GM21360 (cell line): ENCODE measurements at regions not wholly inside any gene's neighbourhood (a gene's known extent, or its start where the extent isn't known, plus 50 kb on each side); places are given as distances from the start of the nearest gene placed in this dataset.
"Not testable (repeated sequence)": the region's sequence is repeated elsewhere in the genome, so short reads cannot be mapped to it uniquely, and the experiment has no call there.

Source experiments
- ATAC-seq: cut with Tn5 transposase; IDR thresholded peaks from one replicate; pipeline ENCODE4 v1.9.1; 2021; ENCODE audit warnings: mild to moderate bottlenecking, moderate library complexity; ENCODE audit not compliant: unreplicated experiment

DNA sequence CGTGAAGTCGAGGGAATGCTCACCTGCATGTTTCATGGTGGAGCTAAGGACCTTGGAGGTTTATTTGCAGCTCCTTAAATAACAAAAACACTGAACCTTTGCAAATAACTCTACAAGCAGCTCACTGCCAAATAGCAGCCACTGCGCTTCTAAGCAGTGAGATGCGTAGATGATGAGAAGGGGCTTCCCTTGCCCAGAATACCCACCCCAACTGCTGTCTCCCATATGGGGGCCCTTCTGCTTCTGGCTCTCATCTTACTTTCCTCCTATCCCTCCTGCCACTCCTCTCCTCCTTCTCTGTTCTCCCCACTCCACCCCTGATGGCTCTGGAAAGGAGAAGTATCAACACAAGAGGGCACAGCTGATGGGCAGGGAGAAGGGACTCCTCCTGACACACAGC is 193.3 kb upstream of the SSTR4 start:
- ATAC-seq: no peak

- no peak for ATAC-seq
These were observed 192.3 kb upstream of the SSTR4 start for GRCh38 chr20:22842793-22843192.

DNA sequence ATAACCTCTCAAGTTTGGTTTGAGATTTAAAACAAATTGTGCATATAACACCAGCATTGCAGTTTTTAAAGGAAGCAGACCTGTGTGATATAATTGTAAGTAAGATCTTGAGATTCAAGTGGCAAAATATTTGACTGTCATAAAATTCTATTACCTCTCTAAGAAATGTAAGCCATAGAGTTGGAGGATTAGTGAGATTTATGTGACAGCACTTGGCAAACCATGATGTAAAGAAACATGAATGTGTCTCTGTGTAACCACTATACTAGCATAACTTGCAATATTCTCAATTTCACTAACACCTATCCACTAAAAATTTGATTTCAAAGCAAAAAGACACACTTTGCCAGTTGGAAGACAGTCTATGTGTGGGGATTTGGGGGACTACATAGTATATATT is 190.2 kb upstream of the SSTR4 start:
- ATAC-seq: no peak

- no peak for ATAC-seq
These were observed 188.2 kb upstream of the SSTR4 start for GRCh38 chr20:22846863-22847262.

DNA sequence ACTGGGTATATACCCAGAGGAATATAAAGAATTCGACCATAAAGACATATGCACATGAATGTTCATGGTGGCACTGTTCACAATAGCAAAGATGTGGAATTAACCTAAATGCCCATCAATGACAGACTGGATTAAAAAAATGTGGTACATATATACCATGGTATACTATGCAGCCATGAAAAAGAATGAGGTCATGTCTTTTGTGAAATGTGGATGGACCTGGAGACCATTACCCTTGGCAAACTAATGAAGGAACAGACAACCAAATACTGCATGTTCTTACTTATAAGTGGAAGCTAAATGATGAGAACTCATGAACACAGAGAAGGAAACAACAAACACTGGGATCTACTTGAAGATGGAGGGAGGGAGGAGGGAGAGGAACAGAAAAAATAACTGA is 186.7 kb upstream of the SSTR4 start:
- ATAC-seq: no peak

DNA sequence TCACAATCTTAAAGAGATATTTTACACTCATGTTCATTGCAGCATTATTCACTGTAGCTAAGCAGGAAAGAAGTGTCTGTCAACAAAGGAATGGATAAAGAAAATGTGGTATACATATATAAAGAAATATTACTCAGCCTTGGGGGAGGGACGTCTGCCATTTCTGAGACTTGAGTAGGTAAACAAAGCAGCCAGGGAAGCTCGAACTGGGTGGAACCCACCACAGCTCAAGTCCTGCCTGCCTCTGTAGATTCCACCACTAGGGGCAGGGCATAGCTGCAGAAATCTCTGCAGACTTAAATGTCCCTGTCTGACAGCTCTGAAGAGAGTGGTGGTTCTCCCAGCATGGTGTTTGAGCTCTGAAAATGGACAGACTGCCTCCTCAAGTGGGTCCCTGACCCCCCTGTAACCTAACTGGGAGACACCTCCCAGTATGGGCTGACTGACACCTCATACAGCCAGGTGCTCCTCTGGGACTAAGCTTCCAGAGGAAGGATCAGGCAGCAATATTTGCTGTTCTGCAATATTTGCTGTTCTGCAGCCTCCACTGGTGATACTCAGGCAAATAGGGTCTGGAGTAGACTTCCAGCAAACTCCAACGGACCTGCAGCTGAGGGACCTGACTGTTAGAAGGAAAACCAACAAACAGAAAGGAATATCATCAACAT is 183.3 kb upstream of the SSTR4 start:
- ATAC-seq: not testable (repeated sequence)

GRCh38 chr20:22861231-22861980 is 173.7 kb upstream of the SSTR4 start:
- no peak for ATAC-seq

GRCh38 chr20:22861990-22862389 is 173.1 kb upstream of the SSTR4 start:
- ATAC-seq: no peak

- ATAC-seq: no peak
These were observed 172.4 kb upstream of the SSTR4 start for GRCh38 chr20:22862671-22863230.

- no peak for ATAC-seq
These were observed 171.3 kb upstream of the SSTR4 start for GRCh38 chr20:22863826-22864225.

DNA sequence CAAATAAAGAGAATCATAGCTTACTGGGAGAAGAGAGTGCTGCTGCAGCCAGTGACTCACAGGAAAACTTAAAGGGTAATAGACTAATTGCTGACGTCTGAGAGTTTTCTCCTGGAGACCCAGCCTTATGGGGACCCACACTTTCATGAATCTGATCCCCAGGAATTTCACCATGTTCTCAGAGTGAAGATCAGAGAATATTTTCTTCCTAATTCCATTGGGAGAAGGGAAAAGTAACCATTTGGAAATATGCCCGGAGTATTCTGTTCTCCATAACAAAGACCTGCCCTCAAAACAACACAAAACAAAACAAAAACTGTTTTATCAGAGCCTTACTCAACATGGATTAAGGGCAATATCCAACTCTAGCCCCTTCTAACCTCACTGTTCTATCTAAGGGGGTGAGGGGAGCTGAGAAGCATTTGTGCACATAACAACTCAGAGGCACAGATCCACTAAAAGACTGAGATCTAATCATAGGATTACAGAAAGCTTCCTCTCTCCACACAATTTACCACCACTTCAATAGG is 168.2 kb upstream of the SSTR4 start:
- no peak for ATAC-seq

- no peak for ATAC-seq
These were observed 156.9 kb upstream of the SSTR4 start for GRCh38 chr20:22878166-22878565.

- no peak for ATAC-seq
These were observed 154.8 kb upstream of the SSTR4 start for GRCh38 chr20:22880277-22880676.

- no peak for ATAC-seq
These were observed 147.3 kb upstream of the SSTR4 start for GRCh38 chr20:22887796-22888195.

- ATAC-seq: no peak
These were observed 144.4 kb upstream of the SSTR4 start for GRCh38 chr20:22890594-22891300.

GRCh38 chr20:22901164-22901563 is 133.9 kb upstream of the SSTR4 start:
- no peak for ATAC-seq

- no peak for ATAC-seq
These were observed 133.2 kb upstream of the SSTR4 start for GRCh38 chr20:22901921-22902320.

DNA sequence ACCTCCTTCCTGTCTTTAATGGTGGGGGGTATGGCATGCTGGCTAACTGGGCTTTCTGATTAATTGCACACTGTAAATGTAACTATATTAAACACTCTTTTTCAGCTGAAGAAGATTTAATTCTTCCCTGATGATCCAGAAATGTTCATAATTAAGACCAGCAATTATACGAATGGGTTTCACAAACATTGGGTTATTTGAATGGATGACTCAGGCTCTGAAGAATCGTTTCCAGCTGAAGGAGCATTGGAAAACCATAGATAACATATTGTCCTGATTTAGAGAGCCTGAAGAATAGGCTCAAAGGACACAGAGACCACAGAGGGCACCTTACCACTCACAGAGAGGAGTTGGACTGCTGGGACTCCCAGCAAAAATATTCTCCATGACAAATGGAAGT is 130.7 kb upstream of the SSTR4 start:
- no peak for ATAC-seq

DNA sequence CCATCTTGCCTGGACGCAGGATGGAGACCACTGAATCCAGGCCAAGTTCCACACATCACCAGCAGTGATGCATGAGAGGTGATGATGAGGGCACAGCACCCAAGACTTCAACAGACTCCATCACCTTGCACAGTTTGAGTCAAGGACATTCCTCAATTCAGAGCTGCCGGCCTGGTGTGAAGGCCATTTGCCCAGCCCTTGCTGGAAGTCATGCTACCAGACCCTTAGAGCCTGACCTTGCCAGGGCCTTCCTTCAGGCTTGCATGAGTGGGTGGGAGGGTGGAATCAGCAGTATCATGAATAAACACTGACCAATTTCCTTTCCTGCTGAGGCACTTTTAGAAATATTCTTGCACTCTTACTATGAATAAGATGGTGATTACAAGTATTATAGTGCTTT is 130.2 kb upstream of the SSTR4 start:
- no peak for ATAC-seq

DNA sequence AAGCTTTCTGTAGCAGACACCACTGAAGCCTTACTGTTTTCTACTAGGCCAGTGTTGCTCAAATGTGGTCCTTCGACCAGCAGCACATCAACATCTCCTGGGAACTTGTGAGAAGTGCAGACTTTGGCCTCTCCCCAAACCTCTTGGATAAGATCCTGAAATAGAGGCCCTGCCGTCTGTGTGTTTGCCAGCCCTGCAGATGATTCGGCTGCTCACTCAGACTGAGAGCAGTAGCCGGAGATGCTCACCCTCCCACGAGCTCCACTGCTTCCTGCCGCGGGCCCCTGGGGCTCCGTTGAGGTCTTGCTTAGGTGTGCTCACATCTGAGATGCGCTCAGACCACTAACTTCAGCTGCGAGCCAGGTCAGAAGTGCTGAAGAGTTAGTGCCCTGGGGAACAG is 129.5 kb upstream of the SSTR4 start:
- no peak for ATAC-seq

GRCh38 chr20:22908437-22908836 is 126.7 kb upstream of the SSTR4 start:
- no peak for ATAC-seq
